B cell (primary cell): ENCODE measurements at regions not wholly inside any gene's neighbourhood (a gene's known extent, or its start where the extent isn't known, plus 50 kb on each side); places are given as distances from the start of the nearest gene placed in this dataset.

Experiments
- ATAC-seq: fragments of 200-7000 bp; cut with Tn5 transposase; one replicate; pipeline ENCODE4 v1.10.0; 2021; ENCODE audit warnings: low read depth, mild to moderate bottlenecking, moderate number of reproducible peaks, moderate library complexity
- CTCF ChIA-PET: fragments of 350-600 bp; sonication (Branson Sonifier 250); formaldehyde crosslinking; loops from one replicate; lab custom pipeline; 2021; ENCODE audit warnings: antibody characterized with exemption, inconsistent platforms; lab: Charles Lee
- POLR2A ChIA-PET: fragments of 350-600 bp; sonication (Branson Sonifier 250); formaldehyde crosslinking; loops from one replicate; lab custom pipeline; 2021; ENCODE audit warnings: antibody characterized with exemption; lab: Charles Lee
- DNase-seq: peaks from one replicate; pipeline ENCODE4 v3.0.0; 2013
- H2AFZ ChIP-seq: 2 replicates; pipeline ENCODE4 v1.6.1; 2012; ENCODE audit warnings: mild to moderate bottlenecking, low read depth, low read length; ENCODE audit not compliant: insufficient read depth, poor library complexity, severe bottlenecking
- H3K27ac ChIP-seq, 2 donors: 1 replicate in 1 of 2; 2 replicates in 1 of 2; pipeline ENCODE4 v1.5.1; 2012 to 2013; ENCODE audit warnings: low read length in 2 of 2, mild to moderate bottlenecking in 2 of 2, moderate library complexity in 1 of 2
- H3K27me3 ChIP-seq, 4 experiments: fragments of 200-600 bp in 1 of 4; sonication (generic) in 1 of 4; replicated peaks in 1 of 4; 1 replicate in 2 of 4; 2 replicates in 2 of 4; pipeline versions ENCODE4 v1.6.1 to v1.7.0; 2013 to 2016; ENCODE audit warnings: low read length in 3 of 4, mild to moderate bottlenecking in 2 of 4, mixed read lengths in 1 of 4, moderate library complexity in 1 of 4; ENCODE audit not compliant: insufficient read depth in 4 of 4, control insufficient read depth in 3 of 4; ENCODE audit errors: control extremely low read depth in 1 of 4
- H3K36me3 ChIP-seq, 2 experiments: replicated peaks in 1 of 2; 1 replicate in 1 of 2; 2 replicates in 1 of 2; pipeline versions ENCODE4 v1.6.1 to v1.7.1; 2013; ENCODE audit warnings: low read length in 1 of 2; ENCODE audit not compliant: insufficient read depth in 2 of 2, control insufficient read depth in 1 of 2; ENCODE audit errors: control extremely low read depth in 1 of 2, extremely low read depth in 1 of 2
- H3K4me1 ChIP-seq, 2 donors: fragments of 200-600 bp in 1 of 2; sonication (generic) in 1 of 2; 1 replicate in 1 of 2; 2 replicates in 1 of 2; pipeline versions ENCODE4 v1.5.1 to v1.6.1; 2013 to 2017; ENCODE audit warnings: low read length in 2 of 2; ENCODE audit not compliant: control insufficient read depth in 2 of 2, insufficient read depth in 2 of 2
- H3K4me2 ChIP-seq: replicated peaks from 2 replicates; pipeline ENCODE3; 2012; ENCODE audit warnings: mild to moderate bottlenecking, low read depth, low read length; ENCODE audit not compliant: poor library complexity, severe bottlenecking
- H3K4me3 ChIP-seq, 5 experiments: fragments of 200-600 bp in 1 of 5; sonication (generic) in 1 of 5; 1 replicate in 3 of 5; 2 replicates in 2 of 5; pipeline versions ENCODE4 v1.5.1 to v1.7.0; 2011 to 2016; ENCODE audit warnings: low read length in 4 of 5, mild to moderate bottlenecking in 4 of 5, low read depth in 2 of 5, control low read depth in 1 of 5, moderate library complexity in 1 of 5; ENCODE audit not compliant: insufficient read depth in 1 of 5; ENCODE audit errors: control extremely low read depth in 1 of 5, extremely low read depth in 1 of 5
- H3K79me2 ChIP-seq: fragments of 200-600 bp; sonication (generic); one replicate; pipeline ENCODE4 v1.6.0; 2016; ENCODE audit warnings: low read length; ENCODE audit not compliant: control insufficient read depth, insufficient read depth
- H3K9ac ChIP-seq: fragments of 200-600 bp; sonication (generic); 2 replicates; pipeline ENCODE4 v1.6.1; 2017; ENCODE audit warnings: mild to moderate bottlenecking, low read length, moderate library complexity
- H3K9me3 ChIP-seq, 3 donors: one replicate each; pipeline versions ENCODE4 v1.6.1 to v1.7.1; 2013; ENCODE audit warnings: low read length in 2 of 3; ENCODE audit not compliant: control insufficient read depth in 2 of 3, insufficient read depth in 1 of 3; ENCODE audit errors: control extremely low read depth in 1 of 3
- H4K20me1 ChIP-seq: 2 replicates; pipeline ENCODE4 v1.6.0; 2012; ENCODE audit warnings: mild to moderate bottlenecking, low read length; ENCODE audit not compliant: insufficient read depth, control insufficient read depth, poor library complexity, severe bottlenecking
- H3K27ac Mint-ChIP-seq: one replicate; pipeline ENCODE4 v1.8.0; 2021; ENCODE audit warnings: mixed read lengths
- H3K27me3 Mint-ChIP-seq: one replicate; pipeline ENCODE4 v1.8.0; 2021; ENCODE audit warnings: mixed read lengths
- H3K4me1 Mint-ChIP-seq: one replicate; pipeline ENCODE4 v1.8.0; 2021; ENCODE audit warnings: mixed read lengths
- H3K4me3 Mint-ChIP-seq: one replicate; pipeline ENCODE4 v1.8.0; 2021; ENCODE audit warnings: mixed read lengths
- H3K9me3 Mint-ChIP-seq: one replicate; pipeline ENCODE4 v1.8.0; 2022; ENCODE audit warnings: mixed read lengths; ENCODE audit not compliant: insufficient read depth
- CTCF ChIP-seq: fragments of 200-600 bp; IDR thresholded peaks from one replicate; pipeline ENCODE4 v1.8.0; 2022; ENCODE audit warnings: antibody characterized with exemption, mild to moderate bottlenecking
- EZH2 ChIP-seq: IDR thresholded peaks from 2 replicates; pipeline ENCODE4 v1.6.1; 2012; ENCODE audit warnings: borderline replicate concordance, low read depth, mild to moderate bottlenecking, moderate library complexity, low read length; ENCODE audit not compliant: insufficient read depth, poor library complexity, severe bottlenecking
- WGBS: methylation state at CpG from one replicate; pipeline ENCODE4 v1.1.5; 2013; ENCODE audit warnings: missing lambda C conversion rate; ENCODE audit not compliant: insufficient coverage; 5-methylcytosine and 5-hydroxymethylcytosine counted together
- intact Hi-C: fragments of 100-400 bp; cut with micrococcal nuclease; formaldehyde crosslinking; loops from one replicate; pipeline ENCODE4 v1.10.0; 2022

GRCh38 chr4:57740625-57741190, 630.5 kb upstream of the IGFBP7 start:
- ATAC-seq (no peak), DNase-seq (no peak)
- Histone ChIP-seq H3K79me2 (no peaks in the 10 kb centered on the region), H3K9ac (no peak overlapping the region), H3K27ac (no peak overlapping the region), H3K4me3 (no peak overlapping the region), H3K27me3 (no peaks in the 10 kb centered on the region), H3K9me3 (no peaks in the 10 kb centered on the region), H3K36me3 (no peaks in the 10 kb centered on the region), H3K4me2 (no peak overlapping the region), H2AFZ (no peak overlapping the region), H3K4me1 (no peaks in the 10 kb centered on the region), H4K20me1 (no peaks in the 10 kb centered on the region)
- Mint-ChIP-seq H3K27ac (no peak overlapping the region), H3K4me3 (no peak overlapping the region), H3K4me1 (no peaks in the 10 kb centered on the region), H3K9me3 (peaks cover 13% of the 10 kb centered on the region), H3K27me3 (no peaks in the 10 kb centered on the region)
- ChIA-PET POLR2A (no interaction called here), CTCF (no interaction called here)
- intact Hi-C loops, result no loop called here
- TF ChIP-seq EZH2, result no peak
- TF ChIP-seq CTCF, result no peak
- WGBS, result no CpG with 5 or more reads among the region's 1 CpG

DNA sequence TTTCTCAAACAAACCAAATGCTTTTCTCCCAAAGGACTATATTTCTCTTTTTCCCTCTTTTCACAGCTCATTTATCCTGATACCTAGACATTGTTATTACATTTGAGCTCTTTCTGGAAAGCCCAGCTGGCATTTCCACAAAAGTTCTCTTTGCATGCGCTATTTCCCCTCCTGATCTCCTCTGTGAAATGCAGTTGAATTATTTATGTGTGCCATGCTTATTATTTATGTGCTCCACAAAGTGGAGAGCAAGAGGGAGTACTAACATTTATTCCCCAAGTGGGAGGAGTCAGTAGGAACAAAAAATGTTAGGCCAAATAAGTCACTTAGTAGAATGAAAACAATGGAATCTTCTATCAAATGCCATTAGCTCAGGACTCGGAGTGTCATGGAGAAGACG, 626.6 kb upstream of the IGFBP7 start:
- H3K4me1 ChIP-seq, result no peaks in the 10 kb centered on the region
- TF ChIP-seq EZH2 (no peak), CTCF (no peak)
- no peaks in the 10 kb centered on the region for H3K27me3 ChIP-seq
- peaks cover 5% of the 10 kb centered on the region for H3K9me3 Mint-ChIP-seq
- no peak overlapping the region for H3K4me2 ChIP-seq
- no peak overlapping the region for H3K9ac ChIP-seq
- H3K27ac Mint-ChIP-seq, result no peak overlapping the region
- H3K36me3 ChIP-seq, result no peaks in the 10 kb centered on the region
- POLR2A ChIA-PET, result no interaction called here
- no peaks in the 10 kb centered on the region for H4K20me1 ChIP-seq
- H3K27me3 Mint-ChIP-seq, result no peaks in the 10 kb centered on the region
- no peak overlapping the region for H3K27ac ChIP-seq
- H3K79me2 ChIP-seq, result no peaks in the 10 kb centered on the region
- H3K4me1 Mint-ChIP-seq, result no peaks in the 10 kb centered on the region
- H3K4me3 Mint-ChIP-seq, result no peak overlapping the region
- WGBS, result 100% methylated on average over 2 of the region's 3 CpGs
- H2AFZ ChIP-seq, result no peak overlapping the region
- DNase-seq, result no peak
- no peaks in the 10 kb centered on the region for H3K9me3 ChIP-seq
- ATAC-seq, result no peak
- H3K4me3 ChIP-seq, result no peak overlapping the region
- CTCF ChIA-PET, result no interaction called here
- intact Hi-C loops, result no loop called here
